ENCODE measurements at regions not wholly inside any gene's neighbourhood (a gene's known extent, or its start where the extent isn't known, plus 50 kb on each side); places are given as distances from the start of the nearest gene placed in this dataset.
"Not testable (repeated sequence)": the region's sequence is repeated elsewhere in the genome, so short reads cannot be mapped to it uniquely, and the experiment has no call there.

DNA sequence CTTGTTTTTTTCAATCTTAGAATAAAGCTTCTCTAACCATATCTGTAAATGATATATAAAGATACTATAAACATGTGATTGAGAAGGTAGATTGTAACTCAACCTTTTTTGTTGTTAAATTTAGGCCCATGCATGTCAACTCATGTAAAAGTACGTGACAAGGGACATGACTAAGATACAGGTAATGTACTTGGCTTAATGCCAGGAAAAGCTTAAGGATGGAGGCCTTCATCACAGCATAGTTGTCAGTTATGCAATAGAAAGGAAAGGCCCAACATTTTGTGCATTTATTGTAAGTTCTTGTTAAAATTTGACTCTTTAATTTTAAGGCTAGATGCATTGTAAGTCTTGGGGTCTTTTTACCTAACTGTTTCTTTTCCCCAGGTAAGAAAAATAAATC, 305.1 kb downstream of the LTN1 start:
- DNase-seq, result no peak
- Histone ChIP-seq H3K9me3 (ENCODE audit: severe bottlenecking) (no peaks in the 10 kb centered on the region), H3K4me3 (ENCODE audit: low read depth, low read length) (no peak overlapping the region), H3K27me3 (ENCODE audit: insufficient read depth, low read depth, severe bottlenecking) (no peaks in the 10 kb centered on the region), H3K36me3 (no peaks in the 10 kb centered on the region), H3K27ac (no peak overlapping the region)
- TF ChIP-seq, protein P1, sequence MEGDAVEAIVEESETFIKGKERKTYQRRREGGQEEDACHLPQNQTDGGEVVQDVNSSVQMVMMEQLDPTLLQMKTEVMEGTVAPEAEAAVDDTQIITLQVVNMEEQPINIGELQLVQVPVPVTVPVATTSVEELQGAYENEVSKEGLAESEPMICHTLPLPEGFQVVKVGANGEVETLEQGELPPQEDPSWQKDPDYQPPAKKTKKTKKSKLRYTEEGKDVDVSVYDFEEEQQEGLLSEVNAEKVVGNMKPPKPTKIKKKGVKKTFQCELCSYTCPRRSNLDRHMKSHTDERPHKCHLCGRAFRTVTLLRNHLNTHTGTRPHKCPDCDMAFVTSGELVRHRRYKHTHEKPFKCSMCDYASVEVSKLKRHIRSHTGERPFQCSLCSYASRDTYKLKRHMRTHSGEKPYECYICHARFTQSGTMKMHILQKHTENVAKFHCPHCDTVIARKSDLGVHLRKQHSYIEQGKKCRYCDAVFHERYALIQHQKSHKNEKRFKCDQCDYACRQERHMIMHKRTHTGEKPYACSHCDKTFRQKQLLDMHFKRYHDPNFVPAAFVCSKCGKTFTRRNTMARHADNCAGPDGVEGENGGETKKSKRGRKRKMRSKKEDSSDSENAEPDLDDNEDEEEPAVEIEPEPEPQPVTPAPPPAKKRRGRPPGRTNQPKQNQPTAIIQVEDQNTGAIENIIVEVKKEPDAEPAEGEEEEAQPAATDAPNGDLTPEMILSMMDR (IDR thresholded peaks at IDR 0.05; ENCODE audit: low read depth, low read length), result no peak

DNA sequence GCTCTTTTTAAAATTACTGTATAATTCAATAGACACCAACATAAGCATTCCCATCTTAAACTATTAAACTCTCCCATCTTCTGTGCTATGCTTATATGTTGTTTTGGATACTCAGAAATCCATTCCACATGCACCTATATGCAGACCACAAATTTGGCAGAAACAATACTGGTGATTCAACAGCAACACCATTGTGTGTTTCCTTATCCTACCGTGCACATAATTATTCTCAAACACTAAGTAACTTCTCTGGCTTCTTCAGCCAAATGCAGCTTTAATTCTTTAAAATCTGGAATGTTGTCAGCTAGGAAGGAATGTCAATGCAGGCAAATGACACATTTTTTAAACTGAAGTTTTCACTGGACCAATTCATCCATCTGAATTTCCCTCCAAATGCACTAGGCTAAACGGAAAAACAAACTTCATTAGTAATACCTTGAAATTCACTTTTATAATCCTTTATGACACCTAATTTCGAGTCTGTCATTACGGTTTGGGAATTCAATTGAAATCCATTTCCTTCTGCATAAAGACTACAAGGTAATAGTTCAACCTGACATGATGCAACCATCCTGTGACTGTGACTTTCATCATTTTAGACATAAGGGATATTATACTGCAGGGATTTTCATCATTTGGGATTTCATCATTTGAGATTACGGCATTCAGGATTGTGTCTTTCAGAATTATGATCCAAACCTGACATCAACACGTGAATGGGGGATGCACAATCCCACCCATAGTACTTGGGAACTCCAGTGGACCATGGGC, 308.5 kb downstream of the LTN1 start:
- TF ChIP-seq, protein P1 (IDR thresholded peaks at IDR 0.05; ENCODE audit: low read depth, low read length), result no peak
- peaks cover 2% of the 10 kb centered on the region for H3K9me3 ChIP-seq (ENCODE audit: severe bottlenecking)
- no peak for DNase-seq
- H3K36me3 ChIP-seq, result no peaks in the 10 kb centered on the region
- peaks cover 2% of the 10 kb centered on the region for H3K27me3 ChIP-seq (ENCODE audit: insufficient read depth, low read depth, severe bottlenecking)
- no peak overlapping the region for H3K4me3 ChIP-seq (ENCODE audit: low read depth, low read length)
- no peak overlapping the region for H3K27ac ChIP-seq

DNA sequence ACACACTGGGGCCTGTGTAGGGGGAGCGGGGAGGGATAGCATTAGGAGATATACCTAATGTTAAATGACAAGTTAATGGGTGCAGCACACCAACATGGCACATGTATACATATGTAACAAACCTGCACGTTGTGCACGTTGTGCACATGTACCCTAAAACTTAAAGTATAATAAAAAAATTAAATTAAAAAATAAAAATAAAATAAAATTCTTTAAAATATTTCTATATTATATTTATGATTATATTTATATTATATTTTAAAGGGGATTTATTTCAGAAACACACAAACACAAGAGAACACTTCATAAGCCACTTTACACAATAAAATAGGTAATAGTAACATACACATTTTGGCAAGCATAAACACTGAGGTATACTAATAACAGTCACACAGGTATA, 309.8 kb downstream of the LTN1 start:
- not testable (repeated sequence) for H3K4me3 ChIP-seq (ENCODE audit: low read depth, low read length); H3K27ac ChIP-seq; H3K9me3 ChIP-seq (ENCODE audit: severe bottlenecking); DNase-seq; H3K36me3 ChIP-seq; H3K27me3 ChIP-seq (ENCODE audit: insufficient read depth, low read depth, severe bottlenecking)

DNA sequence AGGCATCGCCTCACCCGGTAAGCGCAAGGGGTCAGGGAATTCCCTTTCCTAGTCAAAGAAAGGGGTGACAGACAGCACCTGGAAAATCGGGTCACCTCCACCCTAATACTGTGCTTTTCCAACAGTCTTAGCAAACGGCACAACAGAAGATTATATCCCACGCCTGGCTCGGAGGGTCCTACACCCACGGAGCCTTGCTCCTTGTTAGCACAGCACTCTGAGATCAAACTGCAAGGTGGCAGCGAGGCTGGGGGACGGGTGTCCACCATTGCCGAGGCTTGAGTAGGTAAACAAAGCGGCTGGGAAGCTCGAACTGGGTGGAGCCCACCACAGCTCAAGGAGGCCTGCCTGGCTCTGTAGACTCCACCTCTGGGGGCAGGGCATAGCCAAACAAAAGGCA, 315.6 kb downstream of the LTN1 start:
- not testable (repeated sequence) for H3K9me3 ChIP-seq (ENCODE audit: severe bottlenecking); H3K36me3 ChIP-seq; H3K27me3 ChIP-seq (ENCODE audit: insufficient read depth, low read depth, severe bottlenecking); H3K4me3 ChIP-seq (ENCODE audit: low read depth, low read length); DNase-seq; H3K27ac ChIP-seq

DNA sequence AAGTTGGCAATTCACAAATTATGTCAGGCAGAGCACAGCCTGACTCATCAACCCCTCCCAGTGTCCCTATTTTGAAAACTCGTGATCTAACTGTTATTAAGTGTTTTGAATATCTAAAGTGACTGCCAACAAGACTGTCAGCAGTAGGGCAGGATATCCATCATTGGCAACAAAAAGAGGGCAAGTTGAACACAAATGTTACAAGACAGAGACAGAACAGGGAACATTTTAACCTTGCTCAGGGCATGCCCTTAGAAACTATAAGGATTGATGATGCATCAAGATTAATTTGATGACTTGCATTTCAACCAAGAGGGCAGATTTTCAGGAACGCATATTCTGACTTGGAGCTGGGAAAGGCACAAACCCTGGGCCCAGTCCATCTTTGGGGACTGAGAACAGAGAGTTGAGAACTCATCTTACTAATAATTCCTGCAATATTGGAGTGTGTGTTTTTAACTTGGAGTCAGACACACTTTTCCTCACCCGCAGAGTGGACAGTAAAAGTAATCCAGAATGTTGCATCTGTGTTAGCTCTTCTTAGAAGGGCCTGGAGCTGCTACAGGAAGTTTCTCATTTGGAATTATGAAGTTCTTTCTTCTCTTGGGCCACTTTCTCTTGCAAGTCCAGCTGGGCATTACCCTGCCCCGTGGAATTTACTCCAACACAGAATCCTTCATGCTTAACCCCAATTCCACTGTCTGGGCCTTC, 317.2 kb downstream of the LTN1 start:
- TF ChIP-seq, protein P1 (IDR thresholded peaks at IDR 0.05; ENCODE audit: low read depth, low read length), result no peak
- no peak for DNase-seq

DNA sequence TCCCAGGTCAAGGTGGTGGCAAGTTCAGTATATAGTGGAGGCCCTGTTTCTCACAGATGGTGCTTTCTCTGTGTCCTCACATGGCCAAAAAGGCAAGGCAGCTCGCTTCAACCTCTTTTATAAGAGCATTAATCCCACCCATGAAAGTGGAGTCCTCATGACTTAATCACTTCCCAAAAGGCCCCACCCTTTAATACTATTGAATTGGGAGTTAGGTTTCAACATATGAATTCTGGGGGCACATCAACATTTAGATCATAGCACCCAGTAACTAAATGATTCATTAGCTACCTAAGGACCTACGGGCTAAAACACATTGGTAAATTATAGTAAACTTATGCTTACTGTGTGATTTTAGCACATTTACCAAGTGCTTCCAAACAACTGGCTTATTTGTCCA, 317.9 kb downstream of the LTN1 start:
- Histone ChIP-seq H3K27ac (no peak overlapping the region), H3K36me3 (no peaks in the 10 kb centered on the region), H3K4me3 (ENCODE audit: low read depth, low read length) (no peak overlapping the region), H3K27me3 (ENCODE audit: insufficient read depth, low read depth, severe bottlenecking) (no peaks in the 10 kb centered on the region), H3K9me3 (ENCODE audit: severe bottlenecking) (peaks cover 9% of the 10 kb centered on the region)
- DNase-seq, result no peak
- TF ChIP-seq, protein P1 (IDR thresholded peaks at IDR 0.05; ENCODE audit: low read depth, low read length), result no peak

More for the DNA sequence above, 317.2 kb downstream of the LTN1 start:
- no peak overlapping the region for H3K4me3 ChIP-seq (ENCODE audit: low read depth, low read length)
- peaks cover 9% of the 10 kb centered on the region for H3K9me3 ChIP-seq (ENCODE audit: severe bottlenecking)
- no peaks in the 10 kb centered on the region for H3K36me3 ChIP-seq
- peaks cover 2% of the 10 kb centered on the region for H3K27me3 ChIP-seq (ENCODE audit: insufficient read depth, low read depth, severe bottlenecking)
- H3K27ac ChIP-seq, result no peak overlapping the region
